Endothelial cell of umbilical vein (primary cell): ENCODE measurements at regions not wholly inside any gene's neighbourhood (a gene's known extent, or its start where the extent isn't known, plus 50 kb on each side); places are given as distances from the start of the nearest gene placed in this dataset.

ENCODE experiments used
- BruUV-seq: library from RNA; stranded (reverse); fragments of 400-500 nt; replicated peaks from 2 replicates; lab custom pipeline; 2021; lab: Mats Ljungman, UMichigan
- CTCF ChIA-PET: fragments of 300-600, 350-600 bp; sonication (Branson Sonifier 250); formaldehyde crosslinking; loops from one replicate; lab custom pipeline; 2021; ENCODE audit warnings: antibody characterized with exemption, inconsistent platforms; lab: Charles Lee
- POLR2A ChIA-PET: fragments of 300-600, 350-600 bp; sonication (Branson Sonifier 250); formaldehyde crosslinking; loops from one replicate; lab custom pipeline; 2021; ENCODE audit warnings: antibody characterized with exemption, inconsistent platforms; lab: Charles Lee
- DNase-seq: peaks from one replicate; pipeline ENCODE4 v3.0.0-alpha.2; 2011; ENCODE audit warnings: low read depth, low spot score
- FAIRE-seq: peaks from 2 replicates; lab custom pipeline; 2011; peaks lifted over from hg19 to GRCh38; lab: Jason Lieb, UNC
- H2AFZ ChIP-seq: 2 replicates; pipeline ENCODE4 v1.6.0; 2012; ENCODE audit warnings: low read depth, low read length, control low read depth, inconsistent platforms
- H3K27ac ChIP-seq: 2 replicates; pipeline ENCODE4 v1.5.1; 2011; ENCODE audit warnings: low read depth, mild to moderate bottlenecking, control low read depth, low read length, moderate library complexity; ENCODE audit not compliant: insufficient read depth
- H3K27me3 ChIP-seq, 2 experiments: 2 replicates each; pipeline versions ENCODE4 v1.6.0 to v1.6.1; 2011; ENCODE audit warnings: low read length in 2 of 2, mixed read lengths in 1 of 2; ENCODE audit not compliant: control insufficient read depth in 2 of 2, insufficient read depth in 2 of 2
- H3K36me3 ChIP-seq, 2 experiments: 2 replicates in 1 of 2; 3 replicates in 1 of 2; pipeline ENCODE4 v1.5.1; 2011; ENCODE audit warnings: low read length in 2 of 2, mild to moderate bottlenecking in 1 of 2, moderate library complexity in 1 of 2; ENCODE audit not compliant: control insufficient read depth in 2 of 2, insufficient read depth in 2 of 2; ENCODE audit errors: extremely low read depth in 1 of 2
- H3K4me1 ChIP-seq: 3 replicates; pipeline ENCODE4 v1.5.1; 2011; ENCODE audit warnings: mild to moderate bottlenecking, low read length; ENCODE audit not compliant: control insufficient read depth, insufficient read depth; ENCODE audit errors: extremely low read depth
- H3K4me2 ChIP-seq: 2 replicates; pipeline ENCODE4 v1.6.1; 2011; ENCODE audit warnings: low read length, control low read depth, mixed read lengths; ENCODE audit not compliant: insufficient read depth
- H3K4me3 ChIP-seq, 3 experiments: fragments of 200-600 bp in 1 of 3; sonication (generic), shearing (Covaris generic) in 1 of 3; replicated peaks in 1 of 3; 2 replicates each; pipeline ENCODE4 v1.5.1; 2011 to 2016; ENCODE audit warnings: control low read depth in 3 of 3, low read length in 3 of 3, mild to moderate bottlenecking in 2 of 3, inconsistent platforms in 1 of 3, low read depth in 1 of 3, moderate library complexity in 1 of 3; ENCODE audit not compliant: insufficient read depth in 1 of 3
- H3K79me2 ChIP-seq: 2 replicates; pipeline ENCODE4 v1.6.0; 2012; ENCODE audit warnings: low read length, inconsistent platforms; ENCODE audit not compliant: control insufficient read depth, insufficient read depth
- H3K9ac ChIP-seq: replicated peaks from 2 replicates; pipeline ENCODE3; 2011; ENCODE audit warnings: low read length, control low read depth; ENCODE audit not compliant: insufficient read depth; ENCODE audit errors: extremely low read depth
- H3K9me1 ChIP-seq: replicated peaks from 3 replicates; pipeline ENCODE4 v1.6.0; 2011; ENCODE audit warnings: mild to moderate bottlenecking, low read length; ENCODE audit not compliant: control insufficient read depth, insufficient read depth; ENCODE audit errors: extremely low read depth
- H3K9me3 ChIP-seq: replicated peaks from 2 replicates; pipeline ENCODE4 v1.5.1; 2012; ENCODE audit warnings: low read length, inconsistent platforms; ENCODE audit not compliant: control insufficient read depth, insufficient read depth
- H4K20me1 ChIP-seq: replicated peaks from 2 replicates; pipeline ENCODE3; 2011; ENCODE audit warnings: mild to moderate bottlenecking, low read length; ENCODE audit not compliant: control insufficient read depth, insufficient read depth; ENCODE audit errors: extremely low read depth
- CTCF ChIP-seq, 2 donors: IDR thresholded peaks; 1 replicate in 1 of 2; 2 replicates in 1 of 2; pipeline ENCODE4 v1.5.1; 2011; ENCODE audit warnings: low read length in 2 of 2, mild to moderate bottlenecking in 2 of 2, moderate library complexity in 2 of 2, control low read depth in 1 of 2, inconsistent platforms in 1 of 2, low read depth in 1 of 2; ENCODE audit not compliant: insufficient read depth in 1 of 2; ENCODE audit errors: extremely low read depth in 1 of 2
- EZH2 ChIP-seq: IDR thresholded peaks from 2 replicates; pipeline ENCODE4 v1.6.1; 2012; ENCODE audit warnings: borderline replicate concordance, low read depth, mild to moderate bottlenecking, moderate library complexity, low read length, inconsistent platforms; ENCODE audit not compliant: severe bottlenecking
- FOS ChIP-seq: IDR thresholded peaks from 2 replicates; pipeline ENCODE4 v1.6.1; 2011; ENCODE audit warnings: mild to moderate bottlenecking, low read length, moderate library complexity, borderline replicate concordance; ENCODE audit not compliant: insufficient read depth
- GATA2 ChIP-seq: IDR thresholded peaks from 2 replicates; pipeline ENCODE4 v1.7.0; 2011; ENCODE audit warnings: low read depth, mild to moderate bottlenecking, moderate library complexity, mixed read lengths, low read length; ENCODE audit not compliant: insufficient read length, insufficient read depth
- JUN ChIP-seq: IDR thresholded peaks from 2 replicates; pipeline ENCODE4 v1.6.1; 2011; ENCODE audit warnings: borderline replicate concordance, low read depth; ENCODE audit not compliant: insufficient read length, insufficient read depth
- MYC ChIP-seq: IDR thresholded peaks from one replicate; pipeline ENCODE4 v1.6.1; 2011; ENCODE audit warnings: mild to moderate bottlenecking, low read depth, low read length
- POLR2A ChIP-seq: IDR thresholded peaks from 2 replicates; pipeline ENCODE4 v1.6.1; 2012; ENCODE audit warnings: low read depth, mild to moderate bottlenecking, control low read depth, low read length
- POLR2AphosphoS5 ChIP-seq: IDR thresholded peaks from 2 replicates; pipeline ENCODE4 v1.6.1; 2012; ENCODE audit warnings: low read depth, mild to moderate bottlenecking, control low read depth, low read length, moderate library complexity; ENCODE audit not compliant: insufficient read depth
- dilution Hi-C: fragments of 300-500 bp; cut with MboI; formaldehyde crosslinking; loops from one replicate; pipeline ENCODE4 v1.15.0; 2019; ENCODE audit warnings: low sequenced_read_pairs; ENCODE audit not compliant: extremely low pct_ligation_motif_present
- intact Hi-C: fragments of 100-400 bp; cut with micrococcal nuclease; formaldehyde crosslinking; loops from one replicate; pipeline ENCODE4 v1.10.0; 2022
- TF ChIP-seq, protein P1 (sequence below): IDR thresholded peaks from 2 replicates; pipeline ENCODE4 v1.6.1; 2011; ENCODE audit not compliant: insufficient read depth, insufficient read length

DNA sequence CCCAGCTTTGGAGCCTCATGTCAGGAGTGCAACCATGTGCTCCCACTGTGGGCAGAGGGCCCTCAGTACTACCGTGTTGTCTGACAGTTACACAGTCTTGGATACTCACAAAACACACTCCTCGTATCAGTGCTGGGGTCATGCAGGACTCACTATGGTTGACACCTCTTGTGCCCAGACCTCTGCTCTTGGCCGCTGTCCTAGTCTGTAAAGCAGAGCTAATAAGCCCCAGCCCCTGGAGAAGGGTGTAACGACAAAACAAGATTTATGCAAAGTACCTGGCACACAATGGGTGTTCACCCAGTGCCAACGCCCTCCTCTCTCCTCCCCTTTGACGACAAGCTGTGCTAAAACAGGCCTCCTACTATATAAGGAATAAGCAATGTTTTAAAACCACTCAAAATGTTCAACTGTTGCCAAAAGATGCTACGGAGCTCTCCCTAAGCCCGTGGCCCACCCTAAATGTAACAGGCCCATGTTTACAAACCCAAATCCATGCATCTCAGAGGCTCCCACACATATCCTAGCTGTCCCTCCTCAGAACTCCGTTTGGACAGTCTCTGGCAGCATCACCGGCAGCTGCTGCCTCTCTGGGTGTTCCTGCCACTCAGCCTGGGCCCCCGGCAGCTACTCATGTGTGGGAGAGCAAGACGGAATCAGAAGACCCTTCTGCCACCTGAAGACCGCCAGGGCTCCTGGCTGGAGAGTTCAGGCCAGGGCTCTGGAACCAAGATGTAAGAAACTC lies 65.8 kb downstream of the MRPL46 start:
- Histone ChIP-seq H3K4me2 (no peak overlapping the region), H3K4me1 (no peaks in the 10 kb centered on the region), H3K27me3 (no peaks in the 10 kb centered on the region), H4K20me1 (no peaks in the 10 kb centered on the region), H3K9me3 (no peaks in the 10 kb centered on the region), H2AFZ (no peak overlapping the region), H3K4me3 (no peak overlapping the region), H3K36me3 (no peaks in the 10 kb centered on the region), H3K79me2 (no peaks in the 10 kb centered on the region), H3K9me1 (no peaks in the 10 kb centered on the region), H3K27ac (no peak overlapping the region), H3K9ac (no peak overlapping the region)
- dilution Hi-C loops, result no loop called here
- intact Hi-C loops, result no loop called here
- TF ChIP-seq EZH2 (no peak), POLR2A (no peak), POLR2AphosphoS5 (no peak), MYC (no peak), JUN (no peak), FOS (no peak)
- TF ChIP-seq, protein P1, sequence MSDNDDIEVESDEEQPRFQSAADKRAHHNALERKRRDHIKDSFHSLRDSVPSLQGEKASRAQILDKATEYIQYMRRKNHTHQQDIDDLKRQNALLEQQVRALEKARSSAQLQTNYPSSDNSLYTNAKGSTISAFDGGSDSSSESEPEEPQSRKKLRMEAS, result no peak
- BruUV-seq, result no TSS peak
- no peak for FAIRE-seq
- ChIA-PET CTCF (no interaction called here), POLR2A (no interaction called here)
- no peak for DNase-seq

DNA sequence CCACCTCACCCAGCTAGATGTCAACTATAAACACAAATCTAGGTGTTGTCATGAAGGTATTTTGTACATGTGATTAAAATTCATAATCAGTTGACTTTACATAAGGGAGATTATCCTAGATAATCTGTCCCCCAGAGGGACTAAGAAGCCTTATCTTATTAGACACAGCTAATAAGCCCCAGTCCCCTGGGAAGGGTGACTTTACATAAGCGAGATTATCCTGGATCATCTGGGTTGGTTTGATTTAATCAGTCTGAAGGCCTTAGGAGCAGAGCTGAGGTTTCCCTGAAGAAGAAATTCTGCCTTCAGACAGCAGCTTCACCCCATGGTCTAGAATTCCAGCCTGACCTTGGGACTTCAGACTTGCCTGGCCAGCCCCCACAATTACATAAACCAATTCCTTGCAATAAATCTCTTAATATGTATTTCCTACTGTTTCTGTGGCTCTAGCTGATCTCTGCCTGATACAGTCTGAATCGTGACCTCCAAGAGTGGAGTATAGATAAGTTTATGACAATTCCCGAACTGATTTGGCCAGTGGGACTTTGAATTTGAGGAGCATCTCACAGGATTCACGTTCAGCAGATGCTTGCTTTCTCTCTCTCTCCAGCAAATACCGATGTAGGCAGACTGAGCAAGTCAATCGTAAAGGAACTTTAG lies 66.5 kb downstream of the MRPL46 start:
- intact Hi-C loops, result no loop called here
- BruUV-seq, result no TSS peak
- FAIRE-seq (no peak), DNase-seq (no peak)
- H3K9me1 ChIP-seq, result no peaks in the 10 kb centered on the region
- no peak overlapping the region for H3K4me2 ChIP-seq
- dilution Hi-C loops, result no loop called here
- H4K20me1 ChIP-seq, result no peaks in the 10 kb centered on the region
- no peak for TF ChIP-seq JUN
- TF ChIP-seq GATA2, result no peak
- TF ChIP-seq FOS, result no peak
- TF ChIP-seq CTCF (IDR thresholded peaks at IDR 0.05; ENCODE audit: extremely low read depth in 1 of 2, insufficient read depth in 1 of 2, low read depth in 1 of 2, low read length in 2 of 2), result no peak
- TF ChIP-seq POLR2AphosphoS5, result no peak
- TF ChIP-seq EZH2, result no peak
- TF ChIP-seq, protein P1, result no peak
- TF ChIP-seq POLR2A, result no peak
- TF ChIP-seq MYC, result no peak
- H3K4me3 ChIP-seq, result no peak overlapping the region
- POLR2A ChIA-PET, result no interaction called here
- no peak overlapping the region for H3K9ac ChIP-seq
- no peaks in the 10 kb centered on the region for H3K9me3 ChIP-seq
- no peaks in the 10 kb centered on the region for H3K4me1 ChIP-seq
- H3K79me2 ChIP-seq, result no peaks in the 10 kb centered on the region
- CTCF ChIA-PET, result no interaction called here
- no peak overlapping the region for H2AFZ ChIP-seq
- no peaks in the 10 kb centered on the region for H3K36me3 ChIP-seq
- no peak overlapping the region for H3K27ac ChIP-seq
- H3K27me3 ChIP-seq, result no peaks in the 10 kb centered on the region
